ENCODE measurements at regions not wholly inside any gene's neighbourhood (a gene's known extent, or its start where the extent isn't known, plus 50 kb on each side); places are given as distances from the start of the nearest gene placed in this dataset.
"Not testable (repeated sequence)": the region's sequence is repeated elsewhere in the genome, so short reads cannot be mapped to it uniquely, and the experiment has no call there.

- DNase-seq = not testable (repeated sequence)
Observed at GRCh38 chr4:28113586-28113985, 1252.9 kb downstream of the STIM2 start.

GRCh38 chr4:28116526-28117083 is 1256.0 kb downstream of the STIM2 start:
- DNase-seq = peak; percentile 0

GRCh38 chr4:28117084-28117682 is 1256.5 kb downstream of the STIM2 start:
- DNase-seq = no peak

- DNase-seq = no peak
Observed at GRCh38 chr4:28146191-28146590, 1285.5 kb downstream of the STIM2 start.

GRCh38 chr4:28148221-28148620 is 1287.6 kb downstream of the STIM2 start:
- DNase-seq = no peak

- DNase-seq = no peak
Observed at GRCh38 chr4:28149762-28150161, 1289.1 kb downstream of the STIM2 start.

GRCh38 chr4:28151314-28151713 is 1290.7 kb downstream of the STIM2 start:
- no peak for DNase-seq

GRCh38 chr4:28167411-28167810 is 1306.8 kb downstream of the STIM2 start:
- peak; percentile 54 for DNase-seq

GRCh38 chr4:28176942-28177341 is 1316.3 kb downstream of the STIM2 start:
- DNase-seq = peak; percentile 7

GRCh38 chr4:28177641-28178040 is 1317.0 kb downstream of the STIM2 start:
- DNase-seq = no peak

- no peak for DNase-seq
Observed at GRCh38 chr4:28179126-28179525, 1318.5 kb downstream of the STIM2 start.

GRCh38 chr4:28209371-28209924 is 1348.8 kb downstream of the STIM2 start:
- no peak for DNase-seq

GRCh38 chr4:28211676-28212470 is 1351.2 kb downstream of the STIM2 start:
- DNase-seq = no peak

GRCh38 chr4:28221536-28221935 is 1360.9 kb downstream of the STIM2 start:
- DNase-seq = no peak

GRCh38 chr4:28225050-28225449 is 1364.4 kb downstream of the STIM2 start:
- DNase-seq = peak; percentile 49

GRCh38 chr4:28225689-28226353 is 1365.2 kb downstream of the STIM2 start:
- DNase-seq = peak; percentile 7

- DNase-seq = no peak
Observed at GRCh38 chr4:28226962-28227361, 1366.3 kb downstream of the STIM2 start.

- no peak for DNase-seq
Observed at GRCh38 chr4:28227764-28228163, 1367.1 kb downstream of the STIM2 start.

- no peak for DNase-seq
Observed at GRCh38 chr4:28228561-28229491, 1368.2 kb downstream of the STIM2 start.

GRCh38 chr4:28232376-28232775 is 1371.7 kb downstream of the STIM2 start:
- no peak for DNase-seq

GRCh38 chr4:28232951-28233350 is 1372.3 kb downstream of the STIM2 start:
- no peak for DNase-seq

- DNase-seq = no peak
Observed at GRCh38 chr4:28233724-28234123, 1373.1 kb downstream of the STIM2 start.

Measured in NCI-H69 (cell line).